ENCODE measurements at regions not wholly inside any gene's neighbourhood (a gene's known extent, or its start where the extent isn't known, plus 50 kb on each side); places are given as distances from the start of the nearest gene placed in this dataset.

DNA sequence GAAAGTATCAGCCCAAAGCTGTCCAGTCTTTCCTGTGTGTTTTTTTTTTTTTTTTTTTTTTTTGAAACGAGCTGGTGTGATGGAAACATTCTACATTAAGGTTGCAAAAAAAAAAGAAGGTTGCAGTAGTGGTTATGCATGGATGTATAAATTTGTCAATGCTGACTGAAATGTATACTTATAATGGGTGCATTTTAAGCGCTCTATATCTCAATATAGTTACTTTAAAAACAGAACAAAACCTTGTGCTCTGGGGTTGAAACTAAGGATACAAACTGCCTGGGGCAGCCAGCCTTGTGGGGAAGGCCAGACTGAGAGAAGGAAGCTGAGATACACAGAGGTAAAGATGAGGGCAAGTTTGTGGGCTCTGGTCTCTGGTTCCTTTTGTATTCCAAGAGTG is 87.3 kb upstream of the RMST start:
- ChIA-PET RAD21 (ENCODE audit: low non-redundant PET in 1 of 2, low total read pairs in 2 of 2, uncharacterized antibody in 2 of 2, unreplicated experiment in 2 of 2) (interaction anchor here in 1 of 2 experiments (0.6 kb wide), 1 partner anchor 227 kb away, joined by 3 read pairs; no protein-coding TSS in a partner anchor), POLR2A (no interaction called here), CTCF (no interaction called here)
- H3K27ac ChIP-seq (ENCODE audit: low read depth, low read length), result no peak overlapping the region
- no peak overlapping the region for H3K9ac ChIP-seq (ENCODE audit: low read length)
- H3K27me3 ChIP-seq (ENCODE audit: insufficient read depth, low read length), result no peaks in the 10 kb centered on the region
- H4K20me1 ChIP-seq (ENCODE audit: insufficient read depth), result no peaks in the 10 kb centered on the region
- intact Hi-C loops (cut with micrococcal nuclease), result no loop called here
- H3K9me2 ChIP-seq (ENCODE audit: insufficient read depth), result no peaks in the 10 kb centered on the region
- no peaks in the 10 kb centered on the region for H3K4me1 ChIP-seq (ENCODE audit: control insufficient read depth in 1 of 2, insufficient read depth in 2 of 2, low read length in 2 of 2)
- no TSS peak for BruUV-seq (replicated peaks)
- no peaks in the 10 kb centered on the region for H3K79me2 ChIP-seq (ENCODE audit: insufficient read depth, low read length)
- no peak for TF ChIP-seq SP1 (IDR thresholded peaks at IDR 0.05; ENCODE audit: low read depth)
- no peak for TF ChIP-seq CEBPB (IDR thresholded peaks at IDR 0.05; ENCODE audit: low read depth)
- no peak for TF ChIP-seq JUND (IDR thresholded peaks at IDR 0.05)
- TF ChIP-seq FOSL1 (IDR thresholded peaks at IDR 0.05; ENCODE audit: low read depth), result no peak
- no peak for TF ChIP-seq ELF1 (IDR thresholded peaks at IDR 0.05; ENCODE audit: borderline replicate concordance, low read depth)
- TF ChIP-seq, protein P1, sequence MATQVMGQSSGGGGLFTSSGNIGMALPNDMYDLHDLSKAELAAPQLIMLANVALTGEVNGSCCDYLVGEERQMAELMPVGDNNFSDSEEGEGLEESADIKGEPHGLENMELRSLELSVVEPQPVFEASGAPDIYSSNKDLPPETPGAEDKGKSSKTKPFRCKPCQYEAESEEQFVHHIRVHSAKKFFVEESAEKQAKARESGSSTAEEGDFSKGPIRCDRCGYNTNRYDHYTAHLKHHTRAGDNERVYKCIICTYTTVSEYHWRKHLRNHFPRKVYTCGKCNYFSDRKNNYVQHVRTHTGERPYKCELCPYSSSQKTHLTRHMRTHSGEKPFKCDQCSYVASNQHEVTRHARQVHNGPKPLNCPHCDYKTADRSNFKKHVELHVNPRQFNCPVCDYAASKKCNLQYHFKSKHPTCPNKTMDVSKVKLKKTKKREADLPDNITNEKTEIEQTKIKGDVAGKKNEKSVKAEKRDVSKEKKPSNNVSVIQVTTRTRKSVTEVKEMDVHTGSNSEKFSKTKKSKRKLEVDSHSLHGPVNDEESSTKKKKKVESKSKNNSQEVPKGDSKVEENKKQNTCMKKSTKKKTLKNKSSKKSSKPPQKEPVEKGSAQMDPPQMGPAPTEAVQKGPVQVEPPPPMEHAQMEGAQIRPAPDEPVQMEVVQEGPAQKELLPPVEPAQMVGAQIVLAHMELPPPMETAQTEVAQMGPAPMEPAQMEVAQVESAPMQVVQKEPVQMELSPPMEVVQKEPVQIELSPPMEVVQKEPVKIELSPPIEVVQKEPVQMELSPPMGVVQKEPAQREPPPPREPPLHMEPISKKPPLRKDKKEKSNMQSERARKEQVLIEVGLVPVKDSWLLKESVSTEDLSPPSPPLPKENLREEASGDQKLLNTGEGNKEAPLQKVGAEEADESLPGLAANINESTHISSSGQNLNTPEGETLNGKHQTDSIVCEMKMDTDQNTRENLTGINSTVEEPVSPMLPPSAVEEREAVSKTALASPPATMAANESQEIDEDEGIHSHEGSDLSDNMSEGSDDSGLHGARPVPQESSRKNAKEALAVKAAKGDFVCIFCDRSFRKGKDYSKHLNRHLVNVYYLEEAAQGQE (IDR thresholded peaks at IDR 0.05; ENCODE audit: low read depth), result no peak
- H2AFZ ChIP-seq (ENCODE audit: low read depth, low read length, poor library complexity, severe bottlenecking), result no peak overlapping the region
- no peak overlapping the region for H3K4me3 ChIP-seq (replicated peaks in 1 of 2; ENCODE audit: low read depth in 1 of 2, low read length in 2 of 2)
- H3K36me3 ChIP-seq (ENCODE audit: control insufficient read depth in 1 of 2, insufficient read depth in 2 of 2, low read length in 2 of 2), result no peaks in the 10 kb centered on the region
- H3K4me2 ChIP-seq (ENCODE audit: low read length), result no peak overlapping the region
- no peaks in the 10 kb centered on the region for H3K9me3 ChIP-seq (ENCODE audit: control insufficient read depth in 1 of 2, insufficient read depth in 1 of 2, low read depth in 1 of 2, low read length in 2 of 2)
- DNase-seq (ENCODE audit: low read depth, low spot score), result no peak
- no peak for ATAC-seq

DNA sequence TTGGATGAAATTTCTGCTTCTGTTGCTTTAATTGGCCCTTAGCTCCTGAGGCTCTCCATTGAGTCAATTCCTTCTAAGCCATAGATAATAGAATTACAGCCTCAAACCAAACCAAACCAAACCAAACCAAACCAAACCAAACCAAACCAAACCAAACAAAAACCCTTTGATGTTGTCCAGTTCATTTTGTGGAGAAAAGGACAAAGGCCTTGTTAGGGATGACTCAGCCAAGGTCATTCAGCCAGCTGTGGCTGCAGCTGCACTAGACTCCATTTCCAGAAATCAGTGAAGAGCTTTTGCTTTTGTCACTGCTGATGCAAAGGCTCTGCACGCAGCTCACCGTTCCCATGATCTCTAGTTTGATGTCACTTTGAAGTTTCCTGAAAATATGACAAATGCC is 82.2 kb upstream of the RMST start:
- DNase-seq (ENCODE audit: low read depth, low spot score) (no peak), ATAC-seq (no peak)
- H4K20me1 ChIP-seq (ENCODE audit: insufficient read depth), result no peaks in the 10 kb centered on the region
- no peak overlapping the region for H3K9ac ChIP-seq (ENCODE audit: low read length)
- H3K9me3 ChIP-seq (ENCODE audit: control insufficient read depth in 1 of 2, insufficient read depth in 1 of 2, low read depth in 1 of 2, low read length in 2 of 2), result no peaks in the 10 kb centered on the region
- H2AFZ ChIP-seq (ENCODE audit: low read depth, low read length, poor library complexity, severe bottlenecking), result no peak overlapping the region
- H3K36me3 ChIP-seq (ENCODE audit: control insufficient read depth in 1 of 2, insufficient read depth in 2 of 2, low read length in 2 of 2), result no peaks in the 10 kb centered on the region
- ChIA-PET POLR2A (no interaction called here), RAD21 (ENCODE audit: low non-redundant PET in 1 of 2, low total read pairs in 2 of 2, uncharacterized antibody in 2 of 2, unreplicated experiment in 2 of 2) (no interaction called here), CTCF (no interaction called here)
- no peak overlapping the region for H3K27ac ChIP-seq (ENCODE audit: low read depth, low read length)
- no peaks in the 10 kb centered on the region for H3K27me3 ChIP-seq (ENCODE audit: insufficient read depth, low read length)
- BruUV-seq (replicated peaks), result no TSS peak
- H3K9me2 ChIP-seq (ENCODE audit: insufficient read depth), result no peaks in the 10 kb centered on the region
- TF ChIP-seq POLR2AphosphoS5 (IDR thresholded peaks at IDR 0.05; ENCODE audit: low read depth, low read length) (no peak), RAD21 (IDR thresholded peaks at IDR 0.05; ENCODE audit: low read depth) (no peak), POLR2A (IDR thresholded peaks at IDR 0.05; ENCODE audit: borderline replicate concordance, extremely low read depth, insufficient read depth, insufficient read length) (no peak), EZH2phosphoT487 (IDR thresholded peaks at IDR 0.05; ENCODE audit: borderline replicate concordance) (no peak), JUND (IDR thresholded peaks at IDR 0.05) (no peak), SP1 (IDR thresholded peaks at IDR 0.05; ENCODE audit: low read depth) (no peak)
- TF ChIP-seq, protein P2, sequence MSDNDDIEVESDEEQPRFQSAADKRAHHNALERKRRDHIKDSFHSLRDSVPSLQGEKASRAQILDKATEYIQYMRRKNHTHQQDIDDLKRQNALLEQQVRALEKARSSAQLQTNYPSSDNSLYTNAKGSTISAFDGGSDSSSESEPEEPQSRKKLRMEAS (IDR thresholded peaks at IDR 0.05), result no peak
- TF ChIP-seq, protein P1 (IDR thresholded peaks at IDR 0.05; ENCODE audit: low read depth), result no peak
- no peak overlapping the region for H3K4me3 ChIP-seq (replicated peaks in 1 of 2; ENCODE audit: low read depth in 1 of 2, low read length in 2 of 2)
- no peak overlapping the region for H3K4me2 ChIP-seq (ENCODE audit: low read length)
- H3K79me2 ChIP-seq (ENCODE audit: insufficient read depth, low read length), result no peaks in the 10 kb centered on the region
- no peaks in the 10 kb centered on the region for H3K4me1 ChIP-seq (ENCODE audit: control insufficient read depth in 1 of 2, insufficient read depth in 2 of 2, low read length in 2 of 2)
- intact Hi-C loops (cut with micrococcal nuclease), result no loop called here

Measured in HCT116 (cell line).